ENCODE measurements at regions not wholly inside any gene's neighbourhood (a gene's known extent, or its start where the extent isn't known, plus 50 kb on each side); places are given as distances from the start of the nearest gene placed in this dataset.

- DNase-seq = no peak
Observed at GRCh38 chr9:135326633-135327152, 152.9 kb upstream of the PPP1R26 start.

GRCh38 chr9:135328485-135329417, 150.8 kb upstream of the PPP1R26 start:
- no peak for DNase-seq

GRCh38 chr9:135329571-135330306, 149.8 kb upstream of the PPP1R26 start:
- DNase-seq = no peak

GRCh38 chr9:135330307-135330631, 149.3 kb upstream of the PPP1R26 start:
- DNase-seq = no peak

GRCh38 chr9:135330685-135331590, 148.6 kb upstream of the PPP1R26 start:
- no peak for DNase-seq

GRCh38 chr9:135332516-135332915, 147.1 kb upstream of the PPP1R26 start:
- DNase-seq = no peak

- DNase-seq = no peak
Observed at GRCh38 chr9:135332979-135333748, 146.4 kb upstream of the PPP1R26 start.

GRCh38 chr9:135334953-135335460, 144.6 kb upstream of the PPP1R26 start:
- DNase-seq = no peak

GRCh38 chr9:135335691-135336181, 143.8 kb upstream of the PPP1R26 start:
- no peak for DNase-seq

GRCh38 chr9:135336722-135337527, 142.7 kb upstream of the PPP1R26 start:
- DNase-seq = no peak

GRCh38 chr9:135338546-135338945, 141.0 kb upstream of the PPP1R26 start:
- no peak for DNase-seq

GRCh38 chr9:135339378-135339973, 140.1 kb upstream of the PPP1R26 start:
- no peak for DNase-seq

- no peak for DNase-seq
Observed at GRCh38 chr9:135340143-135340655, 139.4 kb upstream of the PPP1R26 start.

GRCh38 chr9:135340726-135341475, 138.7 kb upstream of the PPP1R26 start:
- DNase-seq = no peak

- DNase-seq = no peak
Observed at GRCh38 chr9:135341612-135342169, 137.9 kb upstream of the PPP1R26 start.

GRCh38 chr9:135342206-135343130, 137.1 kb upstream of the PPP1R26 start:
- DNase-seq = no peak

GRCh38 chr9:135343136-135343535, 136.4 kb upstream of the PPP1R26 start:
- DNase-seq = no peak
